Panc1 (cell line): ENCODE measurements at regions not wholly inside any gene's neighbourhood (a gene's known extent, or its start where the extent isn't known, plus 50 kb on each side); places are given as distances from the start of the nearest gene placed in this dataset.

ENCODE experiments used
- ATAC-seq: fragments of 200-7000 bp; cut with Tn5 transposase; 2 replicates; pipeline ENCODE4 v1.9.1; 2020; ENCODE audit warnings: mild to moderate bottlenecking, moderate library complexity
- BruUV-seq: library from RNA; stranded (reverse); fragments of 400-500 nt; replicated peaks from 2 replicates; lab custom pipeline; 2021; lab: Mats Ljungman, UMichigan
- CTCF ChIA-PET: fragments of 300-600 bp; sonication (Branson Sonifier 250); formaldehyde crosslinking; loops from one replicate; lab custom pipeline; 2022; ENCODE audit warnings: antibody characterized with exemption; lab: Charles Lee
- POLR2A ChIA-PET: fragments of 300-600 bp; sonication (Branson Sonifier 250); formaldehyde crosslinking; loops from one replicate; lab custom pipeline; 2022; ENCODE audit warnings: antibody characterized with exemption; lab: Charles Lee
- DNase-seq: peaks from one replicate; pipeline ENCODE4 v3.0.0-alpha.2; 2010; ENCODE audit warnings: low read depth, low spot score
- H3K27ac ChIP-seq: 2 replicates; pipeline ENCODE4 v1.5.1; 2011; ENCODE audit warnings: mild to moderate bottlenecking, low read length, inconsistent platforms
- H3K27me3 ChIP-seq: fragments of 200-500 bp; sonication (Bioruptor generic); 2 replicates; pipeline ENCODE4 v1.6.0; 2014; ENCODE audit warnings: low read length, inconsistent platforms; ENCODE audit not compliant: control insufficient read depth, insufficient read depth
- H3K36me3 ChIP-seq: fragments of 200-500 bp; sonication (Bioruptor generic); 2 replicates; pipeline ENCODE4 v1.5.1; 2014; ENCODE audit warnings: inconsistent platforms, mild to moderate bottlenecking, low read length, moderate library complexity; ENCODE audit not compliant: control insufficient read depth, insufficient read depth
- H3K4me1 ChIP-seq: 2 replicates; pipeline ENCODE4 v1.5.1; 2011; ENCODE audit warnings: inconsistent platforms, mild to moderate bottlenecking, low read length, moderate library complexity; ENCODE audit not compliant: control insufficient read depth, insufficient read depth
- H3K4me3 ChIP-seq, 2 experiments: 2 replicates each; pipeline ENCODE4 v1.5.1; 2011 to 2012; ENCODE audit warnings: low read depth in 2 of 2, low read length in 2 of 2, mild to moderate bottlenecking in 2 of 2, inconsistent platforms in 1 of 2, moderate library complexity in 1 of 2
- H3K9me3 ChIP-seq: fragments of 200-500 bp; sonication (Bioruptor generic); 2 replicates; pipeline ENCODE4 v1.5.1; 2014; ENCODE audit warnings: low read depth, mild to moderate bottlenecking, inconsistent platforms, low read length, moderate library complexity; ENCODE audit not compliant: control insufficient read depth, insufficient read depth
- POLR2AphosphoS5 ChIP-seq: IDR thresholded peaks from 2 replicates; pipeline ENCODE4 v1.6.1; 2012; ENCODE audit warnings: mild to moderate bottlenecking, low read depth, low read length, moderate library complexity
- SIN3A ChIP-seq: IDR thresholded peaks from 2 replicates; pipeline ENCODE4 v1.6.1; 2012; ENCODE audit warnings: low read depth, mild to moderate bottlenecking, low read length, moderate library complexity, borderline replicate concordance; ENCODE audit not compliant: insufficient read depth
- TCF7L2 ChIP-seq: IDR thresholded peaks from 2 replicates; pipeline ENCODE4 v1.6.1; 2011; ENCODE audit warnings: mild to moderate bottlenecking, low read depth, low read length, inconsistent platforms
- in situ Hi-C: cut with HindIII; loops from 2 replicates; pipeline ENCODE4 v1.10.0; 2016; ENCODE audit warnings: low sequenced_read_pairs, low pct_unique_long_range_greater_than_20kb
- intact Hi-C: fragments of 100-400 bp; cut with micrococcal nuclease; formaldehyde crosslinking; loops from one replicate; pipeline ENCODE4 v1.10.0; 2022; ENCODE audit not compliant: unreplicated experiment
- TF ChIP-seq, protein P1 (sequence below): fragments of 450-650 bp; IDR thresholded peaks from 2 replicates; pipeline ENCODE4 v1.5.1; 2017; ENCODE audit warnings: mild to moderate bottlenecking
- TF ChIP-seq, protein P2 (sequence below), 2 experiments: IDR thresholded peaks; 2 replicates each; pipeline ENCODE4 v1.6.1; 2011 to 2012; ENCODE audit warnings: low read depth in 2 of 2, control low read depth in 1 of 2, low read length in 1 of 2, mild to moderate bottlenecking in 1 of 2, moderate library complexity in 1 of 2; ENCODE audit not compliant: insufficient read depth in 1 of 2

DNA sequence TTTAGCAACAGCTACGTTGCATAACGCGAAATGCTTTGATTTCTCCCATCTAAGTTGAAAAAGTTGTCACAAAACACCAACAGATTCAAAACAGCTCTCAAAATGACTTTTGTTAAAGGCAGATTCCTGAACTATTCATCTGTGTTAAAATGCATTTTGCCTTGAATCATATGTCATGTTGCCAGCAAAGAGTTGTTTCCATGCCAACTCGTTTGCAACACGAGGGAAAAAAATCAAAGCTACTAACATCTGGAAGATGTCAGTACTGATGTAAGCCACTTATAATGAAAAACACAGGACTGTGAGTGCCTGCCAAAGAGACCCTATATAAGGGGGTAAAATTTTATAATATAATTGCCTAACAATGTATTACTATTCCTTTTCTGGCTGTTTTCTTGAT lies 182.7 kb upstream of the PTBP2 start:
- Histone ChIP-seq H3K4me3 (no peak overlapping the region), H3K27ac (no peak overlapping the region), H3K4me1 (no peaks in the 10 kb centered on the region), H3K27me3 (no peaks in the 10 kb centered on the region), H3K36me3 (no peaks in the 10 kb centered on the region), H3K9me3 (no peaks in the 10 kb centered on the region)
- ChIA-PET CTCF (no interaction called here), POLR2A (no interaction called here)
- TF ChIP-seq SIN3A (no peak), TCF7L2 (no peak), POLR2AphosphoS5 (no peak)
- TF ChIP-seq, protein P1, sequence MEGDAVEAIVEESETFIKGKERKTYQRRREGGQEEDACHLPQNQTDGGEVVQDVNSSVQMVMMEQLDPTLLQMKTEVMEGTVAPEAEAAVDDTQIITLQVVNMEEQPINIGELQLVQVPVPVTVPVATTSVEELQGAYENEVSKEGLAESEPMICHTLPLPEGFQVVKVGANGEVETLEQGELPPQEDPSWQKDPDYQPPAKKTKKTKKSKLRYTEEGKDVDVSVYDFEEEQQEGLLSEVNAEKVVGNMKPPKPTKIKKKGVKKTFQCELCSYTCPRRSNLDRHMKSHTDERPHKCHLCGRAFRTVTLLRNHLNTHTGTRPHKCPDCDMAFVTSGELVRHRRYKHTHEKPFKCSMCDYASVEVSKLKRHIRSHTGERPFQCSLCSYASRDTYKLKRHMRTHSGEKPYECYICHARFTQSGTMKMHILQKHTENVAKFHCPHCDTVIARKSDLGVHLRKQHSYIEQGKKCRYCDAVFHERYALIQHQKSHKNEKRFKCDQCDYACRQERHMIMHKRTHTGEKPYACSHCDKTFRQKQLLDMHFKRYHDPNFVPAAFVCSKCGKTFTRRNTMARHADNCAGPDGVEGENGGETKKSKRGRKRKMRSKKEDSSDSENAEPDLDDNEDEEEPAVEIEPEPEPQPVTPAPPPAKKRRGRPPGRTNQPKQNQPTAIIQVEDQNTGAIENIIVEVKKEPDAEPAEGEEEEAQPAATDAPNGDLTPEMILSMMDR = no peak
- TF ChIP-seq, protein P2, sequence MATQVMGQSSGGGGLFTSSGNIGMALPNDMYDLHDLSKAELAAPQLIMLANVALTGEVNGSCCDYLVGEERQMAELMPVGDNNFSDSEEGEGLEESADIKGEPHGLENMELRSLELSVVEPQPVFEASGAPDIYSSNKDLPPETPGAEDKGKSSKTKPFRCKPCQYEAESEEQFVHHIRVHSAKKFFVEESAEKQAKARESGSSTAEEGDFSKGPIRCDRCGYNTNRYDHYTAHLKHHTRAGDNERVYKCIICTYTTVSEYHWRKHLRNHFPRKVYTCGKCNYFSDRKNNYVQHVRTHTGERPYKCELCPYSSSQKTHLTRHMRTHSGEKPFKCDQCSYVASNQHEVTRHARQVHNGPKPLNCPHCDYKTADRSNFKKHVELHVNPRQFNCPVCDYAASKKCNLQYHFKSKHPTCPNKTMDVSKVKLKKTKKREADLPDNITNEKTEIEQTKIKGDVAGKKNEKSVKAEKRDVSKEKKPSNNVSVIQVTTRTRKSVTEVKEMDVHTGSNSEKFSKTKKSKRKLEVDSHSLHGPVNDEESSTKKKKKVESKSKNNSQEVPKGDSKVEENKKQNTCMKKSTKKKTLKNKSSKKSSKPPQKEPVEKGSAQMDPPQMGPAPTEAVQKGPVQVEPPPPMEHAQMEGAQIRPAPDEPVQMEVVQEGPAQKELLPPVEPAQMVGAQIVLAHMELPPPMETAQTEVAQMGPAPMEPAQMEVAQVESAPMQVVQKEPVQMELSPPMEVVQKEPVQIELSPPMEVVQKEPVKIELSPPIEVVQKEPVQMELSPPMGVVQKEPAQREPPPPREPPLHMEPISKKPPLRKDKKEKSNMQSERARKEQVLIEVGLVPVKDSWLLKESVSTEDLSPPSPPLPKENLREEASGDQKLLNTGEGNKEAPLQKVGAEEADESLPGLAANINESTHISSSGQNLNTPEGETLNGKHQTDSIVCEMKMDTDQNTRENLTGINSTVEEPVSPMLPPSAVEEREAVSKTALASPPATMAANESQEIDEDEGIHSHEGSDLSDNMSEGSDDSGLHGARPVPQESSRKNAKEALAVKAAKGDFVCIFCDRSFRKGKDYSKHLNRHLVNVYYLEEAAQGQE (IDR thresholded peaks at IDR 0.05; ENCODE audit: insufficient read depth in 1 of 2, low read depth in 2 of 2, low read length in 1 of 2) = no peak
- ATAC-seq (no peak), DNase-seq (no peak)
- intact Hi-C loops = no loop called here
- in situ Hi-C loops = no loop called here
- no TSS peak for BruUV-seq

DNA sequence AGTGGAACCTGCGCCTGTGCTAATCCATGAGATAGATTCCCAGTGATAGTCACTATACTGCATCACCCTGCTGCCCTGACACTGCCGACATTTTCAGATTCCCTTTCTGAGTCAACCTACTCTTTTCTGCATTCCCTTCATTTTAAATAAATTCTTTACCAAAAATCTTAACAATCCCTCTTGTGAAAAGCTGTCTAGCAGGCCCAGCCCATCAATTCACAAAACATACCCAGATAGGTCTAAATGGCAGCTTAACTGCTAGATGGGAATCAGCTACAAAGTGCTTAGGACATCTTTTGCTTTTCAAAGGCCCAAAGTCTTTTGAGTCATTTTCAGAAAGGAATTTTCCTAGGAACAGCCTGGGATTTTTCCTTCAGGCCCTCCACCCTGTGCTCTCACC lies 180.1 kb upstream of the PTBP2 start:
- intact Hi-C loops (no loop called here), in situ Hi-C loops (no loop called here)
- Histone ChIP-seq H3K27ac (no peak overlapping the region), H3K36me3 (no peaks in the 10 kb centered on the region), H3K4me3 (no peak overlapping the region), H3K9me3 (no peaks in the 10 kb centered on the region), H3K4me1 (no peaks in the 10 kb centered on the region), H3K27me3 (no peaks in the 10 kb centered on the region)
- TF ChIP-seq SIN3A (no peak), POLR2AphosphoS5 (no peak), TCF7L2 (no peak)
- BruUV-seq = no TSS peak
- ATAC-seq (no peak), DNase-seq (no peak)
- ChIA-PET POLR2A (no interaction called here), CTCF (no interaction called here)

DNA sequence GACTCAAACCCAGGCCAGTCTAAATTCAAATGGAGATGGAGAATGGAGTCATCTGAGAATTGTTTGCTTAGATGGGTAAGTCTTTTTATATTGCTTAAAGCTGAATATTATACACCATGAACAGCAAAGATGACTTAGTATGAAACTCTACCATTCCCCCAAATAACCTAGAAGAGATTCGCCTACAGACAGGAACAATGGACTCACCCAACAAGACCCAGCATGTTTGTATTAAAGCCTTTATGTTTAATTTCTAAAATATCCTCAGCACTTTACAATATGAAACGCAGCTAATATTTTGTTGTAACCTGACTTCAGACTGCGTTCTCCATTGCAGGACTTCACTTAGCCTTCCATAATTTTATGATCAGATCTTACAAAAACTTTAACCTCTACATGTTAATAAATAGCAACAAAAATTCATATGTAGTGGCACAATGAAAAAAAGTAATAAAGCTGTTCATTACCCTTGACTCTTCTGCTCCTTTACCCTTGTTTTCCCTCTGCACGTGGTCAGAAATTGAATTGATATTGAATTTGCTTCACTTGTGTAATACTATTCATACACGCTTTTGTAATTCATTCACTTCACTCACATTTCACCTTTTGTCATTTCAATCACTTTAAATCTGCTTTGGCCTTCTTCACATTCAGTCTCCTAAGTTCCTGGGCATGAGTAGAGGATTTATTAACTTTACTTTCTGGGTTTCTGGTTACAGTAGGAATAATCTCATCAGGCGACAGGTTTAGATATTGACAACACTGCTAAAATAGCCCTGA lies 177.3 kb upstream of the PTBP2 start:
- H3K9me3 ChIP-seq = no peaks in the 10 kb centered on the region
- H3K27me3 ChIP-seq = no peaks in the 10 kb centered on the region
- DNase-seq (no peak), ATAC-seq (no peak)
- H3K4me1 ChIP-seq = no peaks in the 10 kb centered on the region
- in situ Hi-C loops = no loop called here
- H3K36me3 ChIP-seq = no peaks in the 10 kb centered on the region
- H3K4me3 ChIP-seq = no peak overlapping the region
- BruUV-seq = no TSS peak
- CTCF ChIA-PET = interaction anchor here (0.6 kb wide), 1 partner anchor 175 kb away, joined by 3 read pairs; no protein-coding TSS in a partner anchor
- H3K27ac ChIP-seq = no peak overlapping the region
- POLR2A ChIA-PET = no interaction called here
- intact Hi-C loops = no loop called here
- TF ChIP-seq, protein P2 (IDR thresholded peaks at IDR 0.05; ENCODE audit: insufficient read depth in 1 of 2, low read depth in 2 of 2, low read length in 1 of 2) = no peak
- TF ChIP-seq TCF7L2 (no peak), SIN3A (no peak), POLR2AphosphoS5 (no peak)
- TF ChIP-seq, protein P1 = no peak
